GM19239 (cell line): ENCODE measurements at regions not wholly inside any gene's neighbourhood (a gene's known extent, or its start where the extent isn't known, plus 50 kb on each side); places are given as distances from the start of the nearest gene placed in this dataset.
A peak's percentile ranks its signal among the peaks of the same experiment; 100 is the strongest.

ENCODE experiments used
- DNase-seq: peaks from one replicate; pipeline ENCODE4 v3.0.0; 2011; ENCODE audit warnings: low spot score; ENCODE audit not compliant: insufficient read length
- FAIRE-seq: peaks from 2 replicates; lab custom pipeline; 2011; peaks lifted over from hg19 to GRCh38; lab: Jason Lieb, UNC

DNA sequence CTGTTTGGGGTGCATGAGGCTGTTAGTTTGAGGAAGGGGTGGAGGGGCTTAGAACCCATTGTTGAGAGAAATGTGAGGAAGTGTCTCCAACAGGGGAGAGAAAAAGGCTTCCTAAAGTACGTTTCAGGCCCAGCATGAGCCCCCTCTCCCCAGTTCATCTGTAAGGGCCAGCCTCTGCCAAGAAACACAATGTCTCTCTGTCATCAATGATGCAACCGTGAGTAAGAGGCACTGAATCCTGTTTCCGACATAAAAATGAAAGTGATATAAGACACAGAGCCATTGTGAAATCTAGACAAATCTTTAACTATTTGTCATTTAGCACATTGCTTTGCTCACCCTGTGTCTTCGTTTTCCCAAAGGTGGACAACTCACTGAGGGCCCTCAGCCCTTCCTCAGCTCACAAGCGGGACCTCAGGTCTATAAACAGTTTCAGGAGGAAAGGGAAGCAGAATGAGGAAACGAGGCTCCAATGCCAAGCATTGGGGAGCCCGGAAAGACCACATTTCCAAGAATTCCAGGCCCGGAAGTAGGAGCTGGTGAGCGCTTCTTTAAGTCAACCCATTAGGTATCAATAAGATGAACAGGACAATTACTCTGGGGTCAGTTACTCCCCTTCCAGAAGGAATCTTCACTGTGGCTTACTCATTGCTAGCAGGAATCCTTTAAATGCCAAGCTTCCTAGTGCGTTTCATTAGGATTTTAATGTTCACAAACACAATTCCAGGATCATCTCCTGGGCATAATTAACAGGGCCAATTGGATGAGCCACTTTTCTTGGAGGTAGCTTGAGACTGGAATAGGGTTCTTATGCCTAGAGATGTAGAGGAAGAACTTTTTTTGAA is 59.0 kb upstream of the KLF4 start:
- FAIRE-seq (no peak), DNase-seq (no peak)

DNA sequence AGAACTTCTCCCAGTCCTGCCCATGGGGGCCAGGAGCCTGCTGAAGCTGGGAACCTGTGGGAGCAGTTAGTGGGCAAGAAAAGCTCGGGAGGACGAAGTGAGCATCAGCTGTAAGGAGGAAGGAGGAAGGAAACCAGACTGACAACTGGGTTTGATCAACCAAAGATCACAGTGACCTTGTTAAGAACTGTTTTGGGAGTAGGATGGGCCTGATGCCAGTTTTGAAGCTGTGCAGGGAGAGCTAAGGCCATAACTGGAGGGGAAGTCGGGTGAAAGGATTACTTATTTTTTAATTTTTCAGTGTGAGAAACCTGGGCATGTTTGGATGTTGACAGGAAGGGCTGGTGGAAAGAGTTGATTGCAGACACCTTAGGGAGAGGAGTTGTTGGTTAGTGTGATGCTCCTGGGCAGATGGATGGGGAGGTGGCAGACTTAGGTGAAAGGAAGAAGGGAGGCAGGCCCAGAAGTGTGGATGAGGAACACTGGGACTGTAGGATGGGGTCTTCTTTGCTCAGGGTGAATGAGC is 58.3 kb upstream of the KLF4 start:
- no peak for DNase-seq
- no peak for FAIRE-seq

DNA sequence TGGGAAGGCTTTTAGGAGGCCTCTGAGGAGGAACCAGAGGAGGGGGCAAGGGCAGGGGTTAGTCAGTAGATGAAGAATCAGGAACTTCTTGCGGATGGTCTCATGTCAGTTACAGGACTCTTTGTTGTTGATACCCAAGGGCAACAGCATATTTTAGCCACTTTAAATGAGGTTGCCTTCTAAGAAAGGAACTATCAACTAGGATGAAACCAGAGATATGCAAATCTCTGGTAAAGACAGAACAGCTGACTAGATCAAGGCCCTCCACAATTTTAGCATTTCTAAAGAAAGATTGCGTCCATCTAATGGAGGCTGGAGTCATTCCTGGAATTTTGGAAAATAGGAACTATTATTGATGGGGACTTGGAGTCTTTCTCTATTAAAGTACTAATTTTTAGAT is 57.7 kb upstream of the KLF4 start:
- DNase-seq: no peak
- FAIRE-seq: no peak

DNA sequence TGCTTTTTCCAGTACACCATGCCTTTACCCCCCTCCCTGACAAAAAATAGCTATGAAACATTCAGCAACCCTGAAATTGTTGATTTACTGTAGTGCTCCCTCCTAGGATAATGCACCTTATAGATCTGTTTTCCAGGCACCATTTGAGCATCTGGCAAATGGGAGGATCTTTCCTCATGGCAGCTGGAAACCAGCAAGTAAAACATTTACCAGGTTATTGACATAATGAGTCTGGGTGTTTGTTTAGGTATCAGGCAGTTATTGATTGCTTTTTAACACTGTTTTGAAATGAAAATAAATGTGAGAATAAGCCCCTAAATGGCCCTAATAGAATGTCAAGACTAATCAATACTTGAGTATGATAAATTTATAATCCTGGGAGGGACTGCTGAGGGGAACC is 57.3 kb upstream of the KLF4 start:
- DNase-seq (no peak), FAIRE-seq (no peak)

DNA sequence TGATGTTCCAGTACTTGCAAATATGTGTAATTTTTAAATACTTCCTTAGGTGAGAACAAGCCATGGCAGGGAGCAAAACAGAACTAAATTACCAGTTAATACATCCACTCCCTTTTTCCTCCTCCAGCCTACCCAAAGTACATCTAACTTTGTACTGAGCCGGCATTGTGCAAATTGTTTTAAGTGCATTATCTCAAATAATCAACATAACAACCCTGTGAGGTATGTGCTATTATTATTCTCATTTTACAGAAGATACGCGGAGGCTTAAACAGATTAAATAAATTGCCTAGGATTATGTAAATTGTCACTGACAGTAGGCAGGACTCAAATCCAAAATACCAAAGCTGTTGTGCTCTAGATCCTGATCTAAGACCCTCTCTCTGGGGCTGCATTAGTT is 55.5 kb upstream of the KLF4 start:
- FAIRE-seq: no peak
- no peak for DNase-seq

DNA sequence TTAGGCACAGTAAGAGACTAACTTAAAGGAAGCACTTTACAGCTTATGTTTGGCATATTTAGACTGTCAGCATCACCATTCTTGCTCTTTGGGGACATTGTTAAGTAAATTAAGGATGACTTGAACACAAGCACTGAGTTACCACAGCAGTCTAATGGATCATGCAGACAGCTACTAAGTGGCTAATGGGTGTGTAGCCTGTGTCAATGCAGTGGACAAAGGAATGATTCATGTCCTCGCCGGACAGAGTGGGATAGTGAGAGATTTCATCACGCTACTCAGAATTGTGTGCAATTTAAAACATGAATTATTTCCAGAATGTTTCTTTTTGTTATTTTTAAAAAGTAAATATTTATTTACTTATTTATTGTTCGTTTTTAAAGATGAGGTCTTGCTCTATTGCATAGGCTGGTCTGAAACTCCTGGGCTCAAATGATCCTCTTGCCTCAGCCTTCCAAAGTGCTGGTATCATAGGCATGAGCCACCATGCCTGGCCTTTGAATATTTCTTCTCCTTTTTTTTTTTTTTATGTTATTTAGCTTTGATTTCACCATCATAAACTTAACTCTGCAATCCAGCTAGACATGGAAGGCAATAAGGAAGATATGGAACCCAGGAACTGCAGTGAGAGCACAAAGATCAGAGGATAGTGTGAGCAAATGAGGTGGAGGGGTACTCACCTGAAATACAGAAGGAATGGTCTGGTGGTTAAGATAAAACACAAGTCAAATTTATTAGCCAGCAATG is 53.0 kb upstream of the KLF4 start:
- FAIRE-seq (no peak), DNase-seq (no peak)

DNA sequence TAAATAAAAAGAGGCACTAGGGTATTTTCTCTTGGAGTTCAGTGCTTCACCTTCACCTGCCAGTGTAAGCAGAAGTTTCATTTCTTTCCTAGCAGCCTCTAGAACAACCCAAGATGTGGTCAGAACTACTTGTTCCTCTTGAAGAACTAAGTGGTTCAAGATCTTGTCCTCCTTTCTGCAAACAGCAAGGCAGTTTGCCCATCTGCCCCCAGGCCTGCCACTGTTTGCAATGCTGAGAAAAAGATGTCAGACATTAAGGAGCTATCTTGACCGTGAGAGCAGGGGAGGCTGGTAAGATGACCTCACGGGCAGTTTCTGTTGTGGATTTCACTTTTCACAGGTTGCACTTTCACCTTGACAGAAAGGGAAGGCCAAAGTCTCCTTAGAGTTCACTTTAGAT is 52.0 kb upstream of the KLF4 start:
- FAIRE-seq (no peak), DNase-seq (peak; percentile 16)

DNA sequence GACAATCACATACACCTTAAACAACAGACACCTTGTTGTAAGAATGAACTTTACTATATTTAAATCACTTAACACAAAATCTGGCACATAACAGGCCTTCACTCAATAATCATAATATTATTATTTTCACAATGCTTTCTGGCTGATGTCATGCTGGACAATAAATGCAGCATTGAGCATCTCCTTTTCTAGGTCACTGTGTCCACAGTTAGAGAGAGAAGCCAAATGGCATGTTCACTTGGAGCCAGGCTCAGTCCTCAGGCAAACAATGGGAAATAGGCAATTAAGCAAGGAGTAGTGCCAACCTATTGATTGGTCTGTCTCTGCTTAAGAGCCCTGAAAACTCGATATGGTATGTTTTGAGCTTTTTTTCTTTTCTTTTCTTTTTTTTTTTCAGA is 50.6 kb upstream of the KLF4 start:
- DNase-seq (no peak), FAIRE-seq (no peak)

DNA sequence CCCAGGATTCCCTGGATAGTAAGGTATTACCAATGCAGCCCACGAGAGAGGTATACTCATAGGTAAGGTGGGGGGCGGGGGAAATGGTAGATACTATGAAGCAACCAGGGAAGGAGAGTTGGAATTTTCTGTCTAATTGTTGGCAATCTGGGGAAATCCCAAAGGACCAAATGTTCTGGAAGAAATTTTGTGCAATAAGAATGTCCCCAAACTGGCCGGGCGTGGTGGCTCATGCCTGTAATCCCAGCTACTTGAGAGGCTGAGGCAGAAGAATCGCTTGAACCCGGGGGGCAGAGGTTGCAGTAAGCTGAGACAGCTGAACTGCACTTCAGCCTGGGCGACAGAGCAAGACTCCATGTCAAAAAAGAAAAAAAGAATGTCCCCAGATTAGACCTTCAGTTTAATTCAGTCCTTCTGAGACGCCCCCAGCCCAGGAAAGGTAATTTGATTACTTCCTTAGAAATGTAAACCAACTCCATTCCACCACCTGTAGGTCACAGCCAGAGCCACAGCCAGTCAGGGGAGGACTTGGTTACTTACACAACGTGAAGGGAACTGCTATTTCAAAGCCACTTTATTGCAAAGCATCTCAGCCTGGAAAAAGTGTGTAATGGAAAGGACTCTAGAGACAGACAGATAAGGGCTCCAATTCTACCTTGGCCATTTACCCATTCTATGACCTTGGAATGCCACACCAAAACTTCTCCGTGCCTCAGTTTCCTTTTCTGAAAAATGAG is 50.0 kb upstream of the KLF4 start:
- DNase-seq: no peak
- FAIRE-seq: no peak
